K562 (cell line): ENCODE measurements at regions not wholly inside any gene's neighbourhood (a gene's known extent, or its start where the extent isn't known, plus 50 kb on each side); places are given as distances from the start of the nearest gene placed in this dataset.

Experiments
- EP300 ChIP-seq: IDR thresholded peaks from 2 replicates; pipeline ENCODE4 v1.6.1; 2012; ENCODE audit warnings: low read length, improper control_type of control experiment
- KDM1A ChIP-seq, 2 experiments: fragments of 450-650 bp; IDR thresholded peaks; 2 replicates each; pipeline ENCODE4 v1.6.1; 2016; ENCODE audit warnings: mild to moderate bottlenecking in 2 of 2
- MYNN ChIP-seq, 2 experiments: sonication (generic); formaldehyde crosslinking in 1 of 2; IDR thresholded peaks; 2 replicates each; pipeline versions ENCODE4 v1.5.0 to v1.6.1; 2016 to 2020; ENCODE audit warnings: antibody characterized with exemption in 1 of 2, missing genetic modification reagents in 1 of 2
- NCOA4 ChIP-seq: fragments of 450-650 bp; IDR thresholded peaks from 2 replicates; pipeline ENCODE4 v1.6.1; 2018; ENCODE audit warnings: mild to moderate bottlenecking; ENCODE audit not compliant: partially characterized antibody
- NELFE ChIP-seq: IDR thresholded peaks from 2 replicates; pipeline ENCODE4 v1.6.1; 2011; ENCODE audit warnings: mild to moderate bottlenecking; ENCODE audit not compliant: insufficient read depth, insufficient read length
- NFYB ChIP-seq: IDR thresholded peaks from 2 replicates; pipeline ENCODE4 v1.6.1; 2011; ENCODE audit warnings: mild to moderate bottlenecking, moderate library complexity; ENCODE audit not compliant: insufficient read length; ENCODE audit errors: extremely low read depth
- PHF8 ChIP-seq: fragments of 200-600 bp; sonication (generic); IDR thresholded peaks from 2 replicates; pipeline ENCODE4 v1.6.1; 2012; ENCODE audit warnings: mixed run types, mild to moderate bottlenecking, inconsistent platforms, low read length, moderate library complexity, borderline replicate concordance
- POLR2A ChIP-seq: fragments of 450-650 bp; conservative IDR thresholded peaks from 2 replicates; pipeline ENCODE4 v1.6.1; 2016
- TAF1 ChIP-seq: IDR thresholded peaks from 2 replicates; pipeline ENCODE4 v1.6.1; 2011; ENCODE audit warnings: mild to moderate bottlenecking, low read length, moderate library complexity; ENCODE audit not compliant: insufficient read depth, control insufficient read depth, severe bottlenecking; ENCODE audit errors: extremely low read depth
- ZNF121 ChIP-seq: sonication (generic); formaldehyde crosslinking; conservative IDR thresholded peaks from 2 replicates; pipeline ENCODE4 v1.8.0; 2022; ENCODE audit warnings: missing genetic modification reagents
- TF ChIP-seq, protein P1 (sequence below), 2 experiments: fragments of 450-650 bp in 1 of 2; IDR thresholded peaks; 2 replicates each; pipeline ENCODE4 v1.6.1; 2011 to 2017; ENCODE audit warnings: low read depth in 2 of 2, antibody characterized with exemption in 1 of 2, borderline replicate concordance in 1 of 2, low read length in 1 of 2, mild to moderate bottlenecking in 1 of 2, mixed read lengths in 1 of 2; ENCODE audit not compliant: control insufficient read depth in 1 of 2
- TF ChIP-seq, protein P2 (sequence below): sonication (generic); formaldehyde crosslinking; IDR thresholded peaks from 2 replicates; pipeline ENCODE4 v1.8.0; 2022; ENCODE audit warnings: mild to moderate bottlenecking, missing genetic modification reagents
- TF ChIP-seq, protein P3 (sequence below), 3 experiments: IDR thresholded peaks in 2 of 3; conservative IDR thresholded peaks in 1 of 3; 2 replicates each; pipeline ENCODE4 v1.5.1; 2011 to 2012; ENCODE audit warnings: low read length in 3 of 3, mild to moderate bottlenecking in 3 of 3, control low read depth in 2 of 3, improper control_type of control experiment in 1 of 3, inconsistent platforms in 1 of 3, low read depth in 1 of 3, mixed read lengths in 1 of 3, moderate library complexity in 1 of 3; ENCODE audit not compliant: insufficient read depth in 2 of 3
- TF ChIP-seq, protein P4 (sequence below): fragments of 200-800 bp; sonication (Bioruptor generic); IDR thresholded peaks from 2 replicates; pipeline ENCODE4 v1.6.1; 2016; ENCODE audit warnings: missing genetic modification characterization, missing compliant biosample characterization

DNA sequence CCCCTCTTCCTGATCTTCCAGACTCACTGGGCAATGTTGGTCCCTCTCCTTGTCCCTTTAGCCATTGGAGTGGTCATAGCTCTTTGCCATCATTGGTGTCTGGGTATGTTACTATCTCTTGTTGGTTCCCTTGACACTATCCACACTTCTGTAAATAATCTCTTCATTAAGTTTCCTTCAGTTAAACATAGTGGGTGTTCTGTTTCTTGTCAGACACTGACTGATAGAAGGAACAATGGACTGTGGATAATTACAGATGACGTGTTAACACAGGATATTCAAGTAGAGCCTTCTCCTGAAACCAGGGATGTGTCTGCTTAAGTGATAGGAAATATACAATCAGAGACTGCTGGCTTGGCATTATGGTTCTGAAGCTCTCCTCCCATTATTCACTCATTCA lies 458.3 kb upstream of the USP24 start:
- TF ChIP-seq, protein P1, sequence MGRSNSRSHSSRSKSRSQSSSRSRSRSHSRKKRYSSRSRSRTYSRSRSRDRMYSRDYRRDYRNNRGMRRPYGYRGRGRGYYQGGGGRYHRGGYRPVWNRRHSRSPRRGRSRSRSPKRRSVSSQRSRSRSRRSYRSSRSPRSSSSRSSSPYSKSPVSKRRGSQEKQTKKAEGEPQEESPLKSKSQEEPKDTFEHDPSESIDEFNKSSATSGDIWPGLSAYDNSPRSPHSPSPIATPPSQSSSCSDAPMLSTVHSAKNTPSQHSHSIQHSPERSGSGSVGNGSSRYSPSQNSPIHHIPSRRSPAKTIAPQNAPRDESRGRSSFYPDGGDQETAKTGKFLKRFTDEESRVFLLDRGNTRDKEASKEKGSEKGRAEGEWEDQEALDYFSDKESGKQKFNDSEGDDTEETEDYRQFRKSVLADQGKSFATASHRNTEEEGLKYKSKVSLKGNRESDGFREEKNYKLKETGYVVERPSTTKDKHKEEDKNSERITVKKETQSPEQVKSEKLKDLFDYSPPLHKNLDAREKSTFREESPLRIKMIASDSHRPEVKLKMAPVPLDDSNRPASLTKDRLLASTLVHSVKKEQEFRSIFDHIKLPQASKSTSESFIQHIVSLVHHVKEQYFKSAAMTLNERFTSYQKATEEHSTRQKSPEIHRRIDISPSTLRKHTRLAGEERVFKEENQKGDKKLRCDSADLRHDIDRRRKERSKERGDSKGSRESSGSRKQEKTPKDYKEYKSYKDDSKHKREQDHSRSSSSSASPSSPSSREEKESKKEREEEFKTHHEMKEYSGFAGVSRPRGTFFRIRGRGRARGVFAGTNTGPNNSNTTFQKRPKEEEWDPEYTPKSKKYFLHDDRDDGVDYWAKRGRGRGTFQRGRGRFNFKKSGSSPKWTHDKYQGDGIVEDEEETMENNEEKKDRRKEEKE (IDR thresholded peaks at IDR 0.05; ENCODE audit: borderline replicate concordance in 1 of 2, control insufficient read depth in 1 of 2, low read depth in 2 of 2, low read length in 1 of 2), result no peak
- TF ChIP-seq NCOA4, result no peak
- no peak for TF ChIP-seq POLR2A
- TF ChIP-seq, protein P2, sequence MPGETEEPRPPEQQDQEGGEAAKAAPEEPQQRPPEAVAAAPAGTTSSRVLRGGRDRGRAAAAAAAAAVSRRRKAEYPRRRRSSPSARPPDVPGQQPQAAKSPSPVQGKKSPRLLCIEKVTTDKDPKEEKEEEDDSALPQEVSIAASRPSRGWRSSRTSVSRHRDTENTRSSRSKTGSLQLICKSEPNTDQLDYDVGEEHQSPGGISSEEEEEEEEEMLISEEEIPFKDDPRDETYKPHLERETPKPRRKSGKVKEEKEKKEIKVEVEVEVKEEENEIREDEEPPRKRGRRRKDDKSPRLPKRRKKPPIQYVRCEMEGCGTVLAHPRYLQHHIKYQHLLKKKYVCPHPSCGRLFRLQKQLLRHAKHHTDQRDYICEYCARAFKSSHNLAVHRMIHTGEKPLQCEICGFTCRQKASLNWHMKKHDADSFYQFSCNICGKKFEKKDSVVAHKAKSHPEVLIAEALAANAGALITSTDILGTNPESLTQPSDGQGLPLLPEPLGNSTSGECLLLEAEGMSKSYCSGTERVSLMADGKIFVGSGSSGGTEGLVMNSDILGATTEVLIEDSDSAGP, result no peak
- TF ChIP-seq, protein P3, sequence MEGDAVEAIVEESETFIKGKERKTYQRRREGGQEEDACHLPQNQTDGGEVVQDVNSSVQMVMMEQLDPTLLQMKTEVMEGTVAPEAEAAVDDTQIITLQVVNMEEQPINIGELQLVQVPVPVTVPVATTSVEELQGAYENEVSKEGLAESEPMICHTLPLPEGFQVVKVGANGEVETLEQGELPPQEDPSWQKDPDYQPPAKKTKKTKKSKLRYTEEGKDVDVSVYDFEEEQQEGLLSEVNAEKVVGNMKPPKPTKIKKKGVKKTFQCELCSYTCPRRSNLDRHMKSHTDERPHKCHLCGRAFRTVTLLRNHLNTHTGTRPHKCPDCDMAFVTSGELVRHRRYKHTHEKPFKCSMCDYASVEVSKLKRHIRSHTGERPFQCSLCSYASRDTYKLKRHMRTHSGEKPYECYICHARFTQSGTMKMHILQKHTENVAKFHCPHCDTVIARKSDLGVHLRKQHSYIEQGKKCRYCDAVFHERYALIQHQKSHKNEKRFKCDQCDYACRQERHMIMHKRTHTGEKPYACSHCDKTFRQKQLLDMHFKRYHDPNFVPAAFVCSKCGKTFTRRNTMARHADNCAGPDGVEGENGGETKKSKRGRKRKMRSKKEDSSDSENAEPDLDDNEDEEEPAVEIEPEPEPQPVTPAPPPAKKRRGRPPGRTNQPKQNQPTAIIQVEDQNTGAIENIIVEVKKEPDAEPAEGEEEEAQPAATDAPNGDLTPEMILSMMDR (IDR thresholded peaks at IDR 0.05 in 2 of 3, conservative IDR thresholded peaks at IDR 0.05 in 1 of 3; ENCODE audit: insufficient read depth in 2 of 3, low read depth in 1 of 3, low read length in 3 of 3), result no peak
- no peak for TF ChIP-seq TAF1
- no peak for TF ChIP-seq KDM1A (IDR thresholded peaks at IDR 0.05)
- TF ChIP-seq MYNN (IDR thresholded peaks at IDR 0.05), result no peak
- no peak for TF ChIP-seq MYNN (CRISPR knock-in tag; IDR thresholded peaks at IDR 0.05)
- no peak for TF ChIP-seq EP300
- TF ChIP-seq NFYB, result no peak
- TF ChIP-seq ZNF121 (CRISPR knock-in tag), result no peak
- TF ChIP-seq, protein P4, sequence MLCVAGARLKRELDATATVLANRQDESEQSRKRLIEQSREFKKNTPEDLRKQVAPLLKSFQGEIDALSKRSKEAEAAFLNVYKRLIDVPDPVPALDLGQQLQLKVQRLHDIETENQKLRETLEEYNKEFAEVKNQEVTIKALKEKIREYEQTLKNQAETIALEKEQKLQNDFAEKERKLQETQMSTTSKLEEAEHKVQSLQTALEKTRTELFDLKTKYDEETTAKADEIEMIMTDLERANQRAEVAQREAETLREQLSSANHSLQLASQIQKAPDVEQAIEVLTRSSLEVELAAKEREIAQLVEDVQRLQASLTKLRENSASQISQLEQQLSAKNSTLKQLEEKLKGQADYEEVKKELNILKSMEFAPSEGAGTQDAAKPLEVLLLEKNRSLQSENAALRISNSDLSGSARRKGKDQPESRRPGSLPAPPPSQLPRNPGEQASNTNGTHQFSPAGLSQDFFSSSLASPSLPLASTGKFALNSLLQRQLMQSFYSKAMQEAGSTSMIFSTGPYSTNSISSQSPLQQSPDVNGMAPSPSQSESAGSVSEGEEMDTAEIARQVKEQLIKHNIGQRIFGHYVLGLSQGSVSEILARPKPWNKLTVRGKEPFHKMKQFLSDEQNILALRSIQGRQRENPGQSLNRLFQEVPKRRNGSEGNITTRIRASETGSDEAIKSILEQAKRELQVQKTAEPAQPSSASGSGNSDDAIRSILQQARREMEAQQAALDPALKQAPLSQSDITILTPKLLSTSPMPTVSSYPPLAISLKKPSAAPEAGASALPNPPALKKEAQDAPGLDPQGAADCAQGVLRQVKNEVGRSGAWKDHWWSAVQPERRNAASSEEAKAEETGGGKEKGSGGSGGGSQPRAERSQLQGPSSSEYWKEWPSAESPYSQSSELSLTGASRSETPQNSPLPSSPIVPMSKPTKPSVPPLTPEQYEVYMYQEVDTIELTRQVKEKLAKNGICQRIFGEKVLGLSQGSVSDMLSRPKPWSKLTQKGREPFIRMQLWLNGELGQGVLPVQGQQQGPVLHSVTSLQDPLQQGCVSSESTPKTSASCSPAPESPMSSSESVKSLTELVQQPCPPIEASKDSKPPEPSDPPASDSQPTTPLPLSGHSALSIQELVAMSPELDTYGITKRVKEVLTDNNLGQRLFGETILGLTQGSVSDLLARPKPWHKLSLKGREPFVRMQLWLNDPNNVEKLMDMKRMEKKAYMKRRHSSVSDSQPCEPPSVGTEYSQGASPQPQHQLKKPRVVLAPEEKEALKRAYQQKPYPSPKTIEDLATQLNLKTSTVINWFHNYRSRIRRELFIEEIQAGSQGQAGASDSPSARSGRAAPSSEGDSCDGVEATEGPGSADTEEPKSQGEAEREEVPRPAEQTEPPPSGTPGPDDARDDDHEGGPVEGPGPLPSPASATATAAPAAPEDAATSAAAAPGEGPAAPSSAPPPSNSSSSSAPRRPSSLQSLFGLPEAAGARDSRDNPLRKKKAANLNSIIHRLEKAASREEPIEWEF, result no peak
- no peak for TF ChIP-seq NELFE
- TF ChIP-seq PHF8, result no peak
